HepG2 (cell line): ENCODE measurements at regions not wholly inside any gene's neighbourhood (a gene's known extent, or its start where the extent isn't known, plus 50 kb on each side); places are given as distances from the start of the nearest gene placed in this dataset.

Experiments used
- BRCA1 ChIP-seq: sonication (generic); formaldehyde crosslinking; IDR thresholded peaks from 2 replicates; pipeline ENCODE4 v1.4.0; 2020; ENCODE audit warnings: missing genetic modification reagents
- CEBPB ChIP-seq: IDR thresholded peaks from 2 replicates; pipeline ENCODE4 v1.6.1; 2011; ENCODE audit warnings: low read depth, low read length, improper control_type of control experiment, borderline replicate concordance
- CEBPG ChIP-seq: IDR thresholded peaks from 2 replicates; pipeline ENCODE4 v1.6.1; 2016
- FOXO1 ChIP-seq: sonication (generic); formaldehyde crosslinking; IDR thresholded peaks from 2 replicates; pipeline ENCODE4 v1.4.0; 2020; ENCODE audit warnings: missing genetic modification reagents
- HMG20A ChIP-seq: IDR thresholded peaks from 2 replicates; pipeline ENCODE4 v1.6.1; 2016; ENCODE audit warnings: borderline replicate concordance
- MBD4 ChIP-seq: IDR thresholded peaks from 2 replicates; pipeline ENCODE4 v1.6.1; 2012; ENCODE audit warnings: low read length, inconsistent platforms, borderline replicate concordance
- NKX3-1 ChIP-seq: sonication (generic); formaldehyde crosslinking; IDR thresholded peaks from 2 replicates; pipeline ENCODE4 v1.5.0; 2020; ENCODE audit warnings: missing genetic modification reagents
- SOX13 ChIP-seq, 3 experiments: fragments of 450-650 bp in 1 of 3; sonication (generic) in 1 of 3; formaldehyde crosslinking in 1 of 3; IDR thresholded peaks in 2 of 3; conservative IDR thresholded peaks in 1 of 3; 2 replicates each; pipeline versions ENCODE4 v1.5.0 to v1.6.1; 2016 to 2020; ENCODE audit warnings: antibody characterized with exemption in 1 of 3, mild to moderate bottlenecking in 1 of 3, missing compliant biosample characterization in 1 of 3, missing genetic modification reagents in 1 of 3, moderate library complexity in 1 of 3
- ZNF292 ChIP-seq: sonication (generic); formaldehyde crosslinking; IDR thresholded peaks from 2 replicates; pipeline ENCODE4 v1.8.1; 2022; ENCODE audit warnings: mild to moderate bottlenecking, low read depth, missing genetic modification reagents, borderline replicate concordance
- TF ChIP-seq, protein P1 (sequence below): IDR thresholded peaks from 2 replicates; pipeline ENCODE4 v1.6.1; 2012; ENCODE audit warnings: inconsistent platforms
- TF ChIP-seq, protein P2 (sequence below): sonication (generic); formaldehyde crosslinking; IDR thresholded peaks from 2 replicates; pipeline ENCODE4 v1.4.0; 2020; ENCODE audit warnings: mild to moderate bottlenecking, missing genetic modification reagents
- TF ChIP-seq, protein P3 (sequence below): sonication (generic); formaldehyde crosslinking; IDR thresholded peaks from 2 replicates; pipeline ENCODE4 v1.5.0; 2020; ENCODE audit warnings: mild to moderate bottlenecking, missing genetic modification reagents
- TF ChIP-seq, protein P4 (sequence below): IDR thresholded peaks from 2 replicates; pipeline ENCODE4 v1.6.1; 2016; ENCODE audit warnings: mild to moderate bottlenecking
- TF ChIP-seq, protein P5 (sequence below): sonication (generic); formaldehyde crosslinking; IDR thresholded peaks from 2 replicates; pipeline ENCODE4 v1.5.1; 2020; ENCODE audit warnings: missing genetic modification reagents, mild to moderate bottlenecking, borderline replicate concordance

DNA sequence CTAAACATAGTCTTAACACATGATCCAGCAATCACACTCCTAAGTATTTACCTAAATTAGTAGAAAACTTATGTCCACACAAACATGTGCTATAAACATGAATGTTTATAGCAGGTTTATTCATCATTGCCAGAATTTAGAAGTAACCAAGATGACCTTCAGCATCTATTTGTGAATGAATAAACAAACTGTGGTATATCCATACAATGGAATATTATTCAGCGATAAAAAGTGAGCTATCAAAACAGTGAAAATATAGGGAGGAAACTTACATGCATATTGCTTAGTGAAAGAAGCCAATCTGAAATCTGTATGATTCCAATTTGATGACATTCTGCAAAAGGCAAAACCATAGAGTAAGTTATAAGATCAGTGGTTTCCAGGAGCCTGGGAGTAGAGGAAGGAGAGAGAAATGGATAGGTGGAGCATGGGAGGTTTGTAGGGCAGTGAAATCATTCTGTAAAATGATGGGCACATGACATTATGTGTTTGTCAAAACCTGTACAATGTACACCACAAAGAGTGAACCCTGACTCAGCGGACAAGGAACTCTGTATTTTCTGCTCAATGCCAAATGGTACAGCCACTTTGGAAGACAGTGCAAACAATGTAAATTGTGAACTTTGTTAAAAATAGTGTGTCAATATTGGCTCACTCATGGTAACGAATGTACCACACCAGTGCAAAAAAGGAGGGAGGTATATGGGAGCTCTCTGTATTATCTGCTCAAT, 61.9 kb upstream of the IGFBP2 start (continued):
- TF ChIP-seq, protein P1, sequence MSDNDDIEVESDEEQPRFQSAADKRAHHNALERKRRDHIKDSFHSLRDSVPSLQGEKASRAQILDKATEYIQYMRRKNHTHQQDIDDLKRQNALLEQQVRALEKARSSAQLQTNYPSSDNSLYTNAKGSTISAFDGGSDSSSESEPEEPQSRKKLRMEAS, result peak; percentile 30; the same call in 1 of the 2 replicates
- TF ChIP-seq BRCA1 (CRISPR knock-in tag) (0 out of 2 replicates have a peak, but pooled peaks have one; percentile 77), CEBPG (CRISPR knock-in tag) (peak; percentile 76), NKX3-1 (peak; percentile 90), CEBPB (0 out of 2 replicates have a peak, but pooled peaks have one; percentile 15), MBD4 (peak; percentile 86; the same call in 1 of the 2 replicates), HMG20A (CRISPR knock-in tag) (peak; percentile 86; the same call in 1 of the 2 replicates), FOXO1 (CRISPR knock-in tag) (peak; percentile 89), SOX13 (IDR thresholded peaks at IDR 0.05) (peak; percentile 89), SOX13 (CRISPR knock-in tag; conservative IDR thresholded peaks at IDR 0.05 in 1 of 2, IDR thresholded peaks at IDR 0.05 in 1 of 2) (peak in 1 of 2 experiments; percentile 97; a peak in 2 of 4 replicates), ZNF292 (CRISPR knock-in tag) (peak; percentile 84; the same call in 1 of the 2 replicates)
- TF ChIP-seq, protein P2, sequence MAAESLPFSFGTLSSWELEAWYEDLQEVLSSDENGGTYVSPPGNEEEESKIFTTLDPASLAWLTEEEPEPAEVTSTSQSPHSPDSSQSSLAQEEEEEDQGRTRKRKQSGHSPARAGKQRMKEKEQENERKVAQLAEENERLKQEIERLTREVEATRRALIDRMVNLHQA, result no peak
- TF ChIP-seq, protein P3, sequence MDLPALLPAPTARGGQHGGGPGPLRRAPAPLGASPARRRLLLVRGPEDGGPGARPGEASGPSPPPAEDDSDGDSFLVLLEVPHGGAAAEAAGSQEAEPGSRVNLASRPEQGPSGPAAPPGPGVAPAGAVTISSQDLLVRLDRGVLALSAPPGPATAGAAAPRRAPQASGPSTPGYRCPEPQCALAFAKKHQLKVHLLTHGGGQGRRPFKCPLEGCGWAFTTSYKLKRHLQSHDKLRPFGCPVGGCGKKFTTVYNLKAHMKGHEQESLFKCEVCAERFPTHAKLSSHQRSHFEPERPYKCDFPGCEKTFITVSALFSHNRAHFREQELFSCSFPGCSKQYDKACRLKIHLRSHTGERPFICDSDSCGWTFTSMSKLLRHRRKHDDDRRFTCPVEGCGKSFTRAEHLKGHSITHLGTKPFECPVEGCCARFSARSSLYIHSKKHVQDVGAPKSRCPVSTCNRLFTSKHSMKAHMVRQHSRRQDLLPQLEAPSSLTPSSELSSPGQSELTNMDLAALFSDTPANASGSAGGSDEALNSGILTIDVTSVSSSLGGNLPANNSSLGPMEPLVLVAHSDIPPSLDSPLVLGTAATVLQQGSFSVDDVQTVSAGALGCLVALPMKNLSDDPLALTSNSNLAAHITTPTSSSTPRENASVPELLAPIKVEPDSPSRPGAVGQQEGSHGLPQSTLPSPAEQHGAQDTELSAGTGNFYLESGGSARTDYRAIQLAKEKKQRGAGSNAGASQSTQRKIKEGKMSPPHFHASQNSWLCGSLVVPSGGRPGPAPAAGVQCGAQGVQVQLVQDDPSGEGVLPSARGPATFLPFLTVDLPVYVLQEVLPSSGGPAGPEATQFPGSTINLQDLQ (CRISPR knock-in tag), result no peak
- TF ChIP-seq, protein P4, sequence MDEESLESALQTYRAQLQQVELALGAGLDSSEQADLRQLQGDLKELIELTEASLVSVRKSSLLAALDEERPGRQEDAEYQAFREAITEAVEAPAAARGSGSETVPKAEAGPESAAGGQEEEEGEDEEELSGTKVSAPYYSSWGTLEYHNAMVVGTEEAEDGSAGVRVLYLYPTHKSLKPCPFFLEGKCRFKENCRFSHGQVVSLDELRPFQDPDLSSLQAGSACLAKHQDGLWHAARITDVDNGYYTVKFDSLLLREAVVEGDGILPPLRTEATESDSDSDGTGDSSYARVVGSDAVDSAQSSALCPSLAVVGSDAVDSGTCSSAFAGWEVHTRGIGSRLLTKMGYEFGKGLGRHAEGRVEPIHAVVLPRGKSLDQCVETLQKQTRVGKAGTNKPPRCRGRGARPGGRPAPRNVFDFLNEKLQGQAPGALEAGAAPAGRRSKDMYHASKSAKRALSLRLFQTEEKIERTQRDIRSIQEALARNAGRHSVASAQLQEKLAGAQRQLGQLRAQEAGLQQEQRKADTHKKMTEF (CRISPR knock-in tag), result peak; percentile 92
- TF ChIP-seq, protein P5, sequence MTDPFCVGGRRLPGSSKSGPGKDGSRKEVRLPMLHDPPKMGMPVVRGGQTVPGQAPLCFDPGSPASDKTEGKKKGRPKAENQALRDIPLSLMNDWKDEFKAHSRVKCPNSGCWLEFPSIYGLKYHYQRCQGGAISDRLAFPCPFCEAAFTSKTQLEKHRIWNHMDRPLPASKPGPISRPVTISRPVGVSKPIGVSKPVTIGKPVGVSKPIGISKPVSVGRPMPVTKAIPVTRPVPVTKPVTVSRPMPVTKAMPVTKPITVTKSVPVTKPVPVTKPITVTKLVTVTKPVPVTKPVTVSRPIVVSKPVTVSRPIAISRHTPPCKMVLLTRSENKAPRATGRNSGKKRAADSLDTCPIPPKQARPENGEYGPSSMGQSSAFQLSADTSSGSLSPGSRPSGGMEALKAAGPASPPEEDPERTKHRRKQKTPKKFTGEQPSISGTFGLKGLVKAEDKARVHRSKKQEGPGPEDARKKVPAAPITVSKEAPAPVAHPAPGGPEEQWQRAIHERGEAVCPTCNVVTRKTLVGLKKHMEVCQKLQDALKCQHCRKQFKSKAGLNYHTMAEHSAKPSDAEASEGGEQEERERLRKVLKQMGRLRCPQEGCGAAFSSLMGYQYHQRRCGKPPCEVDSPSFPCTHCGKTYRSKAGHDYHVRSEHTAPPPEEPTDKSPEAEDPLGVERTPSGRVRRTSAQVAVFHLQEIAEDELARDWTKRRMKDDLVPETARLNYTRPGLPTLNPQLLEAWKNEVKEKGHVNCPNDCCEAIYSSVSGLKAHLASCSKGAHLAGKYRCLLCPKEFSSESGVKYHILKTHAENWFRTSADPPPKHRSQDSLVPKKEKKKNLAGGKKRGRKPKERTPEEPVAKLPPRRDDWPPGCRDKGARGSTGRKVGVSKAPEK (CRISPR knock-in tag), result peak; percentile 91; the same call in 1 of the 2 replicates
